ENCODE measurements at regions not wholly inside any gene's neighbourhood (a gene's known extent, or its start where the extent isn't known, plus 50 kb on each side); places are given as distances from the start of the nearest gene placed in this dataset.
"Not testable (repeated sequence)": the region's sequence is repeated elsewhere in the genome, so short reads cannot be mapped to it uniquely, and the experiment has no call there.

- H3K4me1 Mint-ChIP-seq; H3K36me3 Mint-ChIP-seq (ENCODE audit: low read depth); H3K4me3 Mint-ChIP-seq; H3K27me3 Mint-ChIP-seq; H3K27ac Mint-ChIP-seq; POLR2A ChIA-PET; CTCF ChIA-PET; H3K9me3 Mint-ChIP-seq; DNase-seq: not testable (repeated sequence)
Observed at GRCh38 chrX:144231116-144231785, 347.4 kb downstream of the UBE2NL start.

DNA sequence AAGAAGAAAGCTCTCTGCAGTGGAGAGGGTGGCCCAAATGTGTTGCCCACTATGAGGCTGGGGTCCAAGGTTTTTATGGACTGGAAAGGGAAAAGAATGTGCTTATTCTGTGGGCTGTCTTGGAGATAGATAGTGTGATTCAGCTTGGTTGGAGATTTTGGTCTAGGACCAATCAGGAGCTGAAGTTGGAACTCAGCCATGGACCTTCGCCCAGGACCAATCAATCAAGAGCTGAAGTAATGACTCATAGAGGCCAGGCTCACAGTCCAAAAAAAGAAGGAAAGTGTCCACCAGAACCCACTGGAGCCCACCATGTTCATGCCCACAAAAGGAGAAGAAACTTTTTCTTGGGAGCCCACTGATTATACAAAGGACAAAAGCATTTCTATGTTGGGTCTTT, 369.5 kb downstream of the UBE2NL start:
- H3K4me3 Mint-ChIP-seq: no peak overlapping the region
- no peaks in the 10 kb centered on the region for H3K36me3 Mint-ChIP-seq (ENCODE audit: low read depth)
- CTCF ChIA-PET: no interaction called here
- H3K27ac Mint-ChIP-seq: no peak overlapping the region
- no peaks in the 10 kb centered on the region for H3K4me1 Mint-ChIP-seq
- peaks cover 2% of the 10 kb centered on the region for H3K9me3 Mint-ChIP-seq
- H3K27me3 Mint-ChIP-seq: no peaks in the 10 kb centered on the region
- no peak for DNase-seq
- POLR2A ChIA-PET: no interaction called here

GRCh38 chrX:144259054-144259453, 375.2 kb downstream of the UBE2NL start:
- H3K36me3 Mint-ChIP-seq (ENCODE audit: low read depth): no peaks in the 10 kb centered on the region
- POLR2A ChIA-PET: no interaction called here

DNA sequence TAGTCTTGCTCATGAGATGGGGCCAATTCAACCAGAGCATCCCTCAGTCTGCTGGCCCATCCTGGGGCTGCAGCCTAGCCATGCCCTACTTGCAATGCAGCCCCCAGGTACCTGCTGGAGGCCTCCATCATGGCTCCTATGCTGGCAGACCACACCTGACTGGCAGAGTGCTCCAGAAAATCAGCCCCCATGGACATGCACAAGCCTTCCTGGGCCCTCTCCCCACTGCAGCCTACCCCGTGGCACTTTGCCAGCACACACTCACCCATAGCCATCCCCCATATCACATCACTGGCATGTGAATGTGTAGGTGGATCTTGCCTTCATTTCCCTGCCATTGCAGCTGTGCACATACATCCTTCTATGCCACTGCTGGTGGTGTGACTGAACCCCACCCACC, 381.8 kb downstream of the UBE2NL start:
- ChIA-PET CTCF (no interaction called here), POLR2A (no interaction called here)
- Mint-ChIP-seq H3K9me3 (peaks cover 2% of the 10 kb centered on the region), H3K27ac (no peak overlapping the region), H3K4me3 (no peak overlapping the region), H3K4me1 (no peaks in the 10 kb centered on the region), H3K27me3 (no peaks in the 10 kb centered on the region), H3K36me3 (ENCODE audit: low read depth) (no peaks in the 10 kb centered on the region)
- DNase-seq: no peak

More at GRCh38 chrX:144259054-144259453, 375.2 kb downstream of the UBE2NL start:
- Mint-ChIP-seq H3K4me1 (no peaks in the 10 kb centered on the region), H3K9me3 (peaks cover 7% of the 10 kb centered on the region), H3K27me3 (no peaks in the 10 kb centered on the region), H3K27ac (no peak overlapping the region), H3K4me3 (no peak overlapping the region)
- CTCF ChIA-PET: no interaction called here
- DNase-seq: no peak

DNA sequence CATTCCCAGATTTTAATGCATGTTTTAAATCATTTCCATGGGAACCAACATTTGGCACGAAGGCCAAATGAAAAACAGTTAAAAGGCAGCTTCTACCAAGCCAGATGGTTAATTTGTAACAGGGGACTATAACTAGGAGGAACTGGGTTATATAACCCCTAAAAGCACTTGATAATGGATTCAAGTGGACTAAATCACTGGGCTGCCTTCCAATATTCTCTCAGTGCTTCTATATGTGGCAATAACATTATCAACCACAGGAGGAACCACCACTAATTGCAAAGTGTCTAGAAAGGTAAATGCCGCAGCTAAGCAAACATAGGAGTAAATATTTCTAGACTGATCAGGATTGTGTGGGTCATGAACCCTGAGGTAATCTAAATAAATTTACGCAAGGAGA, 391.5 kb downstream of the UBE2NL start:
- Mint-ChIP-seq H3K9me3 (peaks cover 3% of the 10 kb centered on the region), H3K36me3 (ENCODE audit: low read depth) (no peaks in the 10 kb centered on the region)

GRCh38 chrX:144275843-144276242, 392.0 kb downstream of the UBE2NL start:
- Mint-ChIP-seq H3K27me3 (no peaks in the 10 kb centered on the region), H3K27ac (no peak overlapping the region), H3K4me3 (no peak overlapping the region), H3K36me3 (ENCODE audit: low read depth) (no peaks in the 10 kb centered on the region), H3K9me3 (peaks cover 3% of the 10 kb centered on the region), H3K4me1 (no peaks in the 10 kb centered on the region)
- no peak for DNase-seq
- ChIA-PET CTCF (no interaction called here), POLR2A (no interaction called here)

More for the DNA sequence above, 391.5 kb downstream of the UBE2NL start:
- H3K27me3 Mint-ChIP-seq: no peaks in the 10 kb centered on the region
- ChIA-PET POLR2A (no interaction called here), CTCF (no interaction called here)
- H3K4me1 Mint-ChIP-seq: no peaks in the 10 kb centered on the region
- H3K4me3 Mint-ChIP-seq: no peak overlapping the region
- DNase-seq: no peak
- H3K27ac Mint-ChIP-seq: no peak overlapping the region

DNA sequence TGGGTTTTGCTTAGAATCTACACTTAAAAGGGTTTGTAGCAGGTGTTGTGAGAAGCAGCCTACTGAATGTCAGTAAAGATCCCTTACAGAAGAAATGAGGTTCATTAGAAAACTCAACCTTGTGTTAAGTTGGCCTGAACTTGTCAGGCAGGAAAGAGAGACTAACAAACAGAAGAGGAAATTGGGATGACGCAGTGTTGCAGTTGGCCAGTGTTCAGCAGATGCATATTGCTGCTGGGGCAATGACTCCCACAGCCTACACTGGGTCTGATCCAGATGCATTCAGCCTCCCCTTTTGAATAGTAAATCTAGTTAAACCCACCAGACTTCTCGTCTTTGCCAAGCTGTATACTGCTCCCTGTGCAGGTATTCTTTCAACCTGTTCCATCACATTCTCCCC, 409.4 kb downstream of the UBE2NL start:
- ChIA-PET POLR2A (no interaction called here), CTCF (no interaction called here)
- H3K27me3 Mint-ChIP-seq: no peaks in the 10 kb centered on the region
- H3K36me3 Mint-ChIP-seq (ENCODE audit: low read depth): no peaks in the 10 kb centered on the region
- no peak overlapping the region for H3K27ac Mint-ChIP-seq
- no peak overlapping the region for H3K4me3 Mint-ChIP-seq
- H3K9me3 Mint-ChIP-seq: peaks cover 3% of the 10 kb centered on the region
- DNase-seq: no peak
- no peaks in the 10 kb centered on the region for H3K4me1 Mint-ChIP-seq

GRCh38 chrX:144295921-144296320, 412.1 kb downstream of the UBE2NL start:
- Mint-ChIP-seq H3K27me3 (no peaks in the 10 kb centered on the region), H3K27ac (no peak overlapping the region), H3K4me1 (no peaks in the 10 kb centered on the region), H3K4me3 (no peak overlapping the region), H3K36me3 (ENCODE audit: low read depth) (no peaks in the 10 kb centered on the region), H3K9me3 (no peaks in the 10 kb centered on the region)
- ChIA-PET CTCF (no interaction called here), POLR2A (no interaction called here)
- DNase-seq: no peak

- no peaks in the 10 kb centered on the region for H3K27me3 Mint-ChIP-seq
- no peak for DNase-seq
- no peak overlapping the region for H3K27ac Mint-ChIP-seq
- no peaks in the 10 kb centered on the region for H3K4me1 Mint-ChIP-seq
- peaks cover 2% of the 10 kb centered on the region for H3K9me3 Mint-ChIP-seq
- no peak overlapping the region for H3K4me3 Mint-ChIP-seq
- ChIA-PET POLR2A (no interaction called here), CTCF (no interaction called here)
- H3K36me3 Mint-ChIP-seq (ENCODE audit: low read depth): no peaks in the 10 kb centered on the region
Observed at GRCh38 chrX:144297221-144297620, 413.4 kb downstream of the UBE2NL start.

- no peaks in the 10 kb centered on the region for H3K27me3 Mint-ChIP-seq
- DNase-seq: no peak
- H3K4me3 Mint-ChIP-seq: no peak overlapping the region
- ChIA-PET POLR2A (no interaction called here), CTCF (no interaction called here)
- H3K9me3 Mint-ChIP-seq: no peaks in the 10 kb centered on the region
- no peak overlapping the region for H3K27ac Mint-ChIP-seq
- no peaks in the 10 kb centered on the region for H3K36me3 Mint-ChIP-seq (ENCODE audit: low read depth)
- no peaks in the 10 kb centered on the region for H3K4me1 Mint-ChIP-seq
Observed at GRCh38 chrX:144327495-144327894, 443.6 kb downstream of the UBE2NL start.

- Mint-ChIP-seq H3K9me3 (no peaks in the 10 kb centered on the region), H3K4me3 (no peak overlapping the region), H3K36me3 (ENCODE audit: low read depth) (no peaks in the 10 kb centered on the region), H3K4me1 (no peaks in the 10 kb centered on the region), H3K27me3 (no peaks in the 10 kb centered on the region), H3K27ac (no peak overlapping the region)
- ChIA-PET CTCF (no interaction called here), POLR2A (no interaction called here)
- no peak for DNase-seq
Observed at GRCh38 chrX:144333429-144333828, 449.6 kb downstream of the UBE2NL start.

GRCh38 chrX:144334577-144334976, 450.7 kb downstream of the UBE2NL start:
- no peaks in the 10 kb centered on the region for H3K4me1 Mint-ChIP-seq
- ChIA-PET POLR2A (no interaction called here), CTCF (interaction anchor here (1.5 kb wide), 1 partner anchor 44 kb away, joined by 3 read pairs; no protein-coding TSS in a partner anchor)
- no peak overlapping the region for H3K27ac Mint-ChIP-seq
- no peak for DNase-seq
- no peaks in the 10 kb centered on the region for H3K9me3 Mint-ChIP-seq
- H3K4me3 Mint-ChIP-seq: no peak overlapping the region
- H3K36me3 Mint-ChIP-seq (ENCODE audit: low read depth): no peaks in the 10 kb centered on the region
- H3K27me3 Mint-ChIP-seq: no peaks in the 10 kb centered on the region

- no peak for DNase-seq
- Mint-ChIP-seq H3K27ac (no peak overlapping the region), H3K27me3 (no peaks in the 10 kb centered on the region), H3K4me3 (no peak overlapping the region), H3K4me1 (no peaks in the 10 kb centered on the region), H3K36me3 (ENCODE audit: low read depth) (no peaks in the 10 kb centered on the region), H3K9me3 (peaks cover 2% of the 10 kb centered on the region)
- CTCF ChIA-PET: interaction anchor here (1.5 kb wide), 1 partner anchor 45 kb away, joined by 3 read pairs; no protein-coding TSS in a partner anchor
- POLR2A ChIA-PET: no interaction called here
Observed at GRCh38 chrX:144335402-144335801, 451.5 kb downstream of the UBE2NL start.

DNA sequence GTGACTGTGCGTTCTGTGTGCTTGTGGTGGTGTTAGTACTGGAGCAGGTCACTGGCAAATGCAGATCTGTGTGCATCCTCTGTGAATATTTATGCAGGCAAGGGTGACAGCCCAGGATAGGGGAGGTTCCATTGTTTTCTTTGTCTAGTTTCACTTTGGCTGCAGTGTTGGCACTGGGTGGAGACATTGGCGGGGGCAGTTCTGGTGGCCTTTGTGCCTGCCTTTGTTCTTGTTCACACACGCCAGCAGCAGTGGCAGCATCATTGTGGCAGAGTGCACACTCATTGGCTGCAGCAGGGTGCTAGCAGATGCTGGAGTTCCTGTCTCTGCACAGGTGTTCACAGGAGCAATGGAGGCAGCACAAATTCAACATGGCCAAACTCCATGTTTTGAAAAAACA, 495.3 kb downstream of the UBE2NL start:
- H3K27me3 Mint-ChIP-seq: no peaks in the 10 kb centered on the region
- no peak overlapping the region for H3K4me3 Mint-ChIP-seq
- peaks cover 2% of the 10 kb centered on the region for H3K9me3 Mint-ChIP-seq
- H3K4me1 Mint-ChIP-seq: no peaks in the 10 kb centered on the region
- H3K27ac Mint-ChIP-seq: no peak overlapping the region
- DNase-seq: no peak
- ChIA-PET CTCF (no interaction called here), POLR2A (no interaction called here)
- no peaks in the 10 kb centered on the region for H3K36me3 Mint-ChIP-seq (ENCODE audit: low read depth)

Measured in activated CD4-positive, alpha-beta T cell treated with anti-CD3 and anti-CD28 coated beads, Interleukin-2, amount 10 ng/mL, durations not matched to agents 7 days and 5 days (primary cell).